Neural cell (in vitro differentiated cells): ENCODE measurements at regions not wholly inside any gene's neighbourhood (a gene's known extent, or its start where the extent isn't known, plus 50 kb on each side); places are given as distances from the start of the nearest gene placed in this dataset.

Experiments
- CTCF ChIP-seq: fragments of 450-650 bp; IDR thresholded peaks from 2 replicates; pipeline ENCODE4 v1.5.1; 2014; ENCODE audit warnings: antibody characterized with exemption, mild to moderate bottlenecking, moderate library complexity; ENCODE audit not compliant: poor library complexity, severe bottlenecking
- EZH2 ChIP-seq: fragments of 200-600, 300-800 bp; shearing (Covaris generic), sonication (generic); IDR thresholded peaks from 2 replicates; pipeline ENCODE4 v1.6.1; 2014; ENCODE audit warnings: antibody characterized with exemption, low read length, borderline replicate concordance, mild to moderate bottlenecking; ENCODE audit not compliant: insufficient read depth, poor library complexity, severe bottlenecking
- RAD21 ChIP-seq: fragments of 450-650 bp; conservative IDR thresholded peaks from 2 replicates; pipeline ENCODE4 v1.6.1; 2014; ENCODE audit warnings: antibody characterized with exemption, mild to moderate bottlenecking, moderate library complexity

- TF ChIP-seq CTCF (no peak), RAD21 (no peak), EZH2 (no peak)
These were observed 191.8 kb upstream of the LRFN2 start for GRCh38 chr6:40778918-40779317.
